HuH-7 (cell line): ENCODE measurements at regions not wholly inside any gene's neighbourhood (a gene's known extent, or its start where the extent isn't known, plus 50 kb on each side); places are given as distances from the start of the nearest gene placed in this dataset.

Experiments used
- DNase-seq: peaks from one replicate; pipeline ENCODE4 v3.0.0; 2011; ENCODE audit warnings: low spot score

GRCh38 chr10:111830359-111830758, 353.2 kb downstream of the GPAM start:
- no peak for DNase-seq

GRCh38 chr10:111831058-111831457, 352.5 kb downstream of the GPAM start:
- DNase-seq: no peak

GRCh38 chr10:111833251-111833650, 350.3 kb downstream of the GPAM start:
- no peak for DNase-seq

- DNase-seq: no peak
These were observed 348.0 kb downstream of the GPAM start for GRCh38 chr10:111835574-111835973.

GRCh38 chr10:111836064-111836463, 347.5 kb downstream of the GPAM start:
- DNase-seq: no peak

GRCh38 chr10:111836571-111836970, 347.0 kb downstream of the GPAM start:
- DNase-seq: no peak

- no peak for DNase-seq
These were observed 346.5 kb downstream of the GPAM start for GRCh38 chr10:111837086-111837485.

GRCh38 chr10:111837985-111838384, 345.6 kb downstream of the GPAM start:
- DNase-seq: no peak

- DNase-seq: no peak
These were observed 343.0 kb downstream of the GPAM start for GRCh38 chr10:111840546-111840945.

- no peak for DNase-seq
These were observed 330.8 kb downstream of the GPAM start for GRCh38 chr10:111852801-111853200.

- DNase-seq: peak; percentile 14
These were observed 326.9 kb downstream of the GPAM start for GRCh38 chr10:111856631-111857030.

- no peak for DNase-seq
These were observed 318.0 kb downstream of the GPAM start for GRCh38 chr10:111865550-111865949.

- no peak for DNase-seq
These were observed 312.1 kb downstream of the GPAM start for GRCh38 chr10:111871458-111871857.

GRCh38 chr10:111872591-111872990, 311.0 kb downstream of the GPAM start:
- DNase-seq: no peak

GRCh38 chr10:111873041-111873440, 310.5 kb downstream of the GPAM start:
- no peak for DNase-seq

GRCh38 chr10:111873621-111874135, 309.9 kb downstream of the GPAM start:
- DNase-seq: no peak

GRCh38 chr10:111874576-111874975, 309.0 kb downstream of the GPAM start:
- DNase-seq: no peak

- DNase-seq: no peak
These were observed 307.8 kb downstream of the GPAM start for GRCh38 chr10:111875725-111876124.

GRCh38 chr10:111877258-111877657, 306.3 kb downstream of the GPAM start:
- DNase-seq: no peak

- no peak for DNase-seq
These were observed 303.6 kb downstream of the GPAM start for GRCh38 chr10:111879969-111880368.

GRCh38 chr10:111885046-111885445, 298.5 kb downstream of the GPAM start:
- DNase-seq: no peak

- DNase-seq: no peak
These were observed 297.6 kb downstream of the GPAM start for GRCh38 chr10:111885919-111886318.

- DNase-seq: no peak
These were observed 296.3 kb downstream of the GPAM start for GRCh38 chr10:111887266-111887665.

- no peak for DNase-seq
These were observed 293.5 kb downstream of the GPAM start for GRCh38 chr10:111890046-111890445.

- DNase-seq: no peak
These were observed 267.6 kb downstream of the GPAM start for GRCh38 chr10:111916011-111916410.
